Limb (tissue), 2 donors: ENCODE measurements at regions not wholly inside any gene's neighbourhood (a gene's known extent, or its start where the extent isn't known, plus 50 kb on each side); places are given as distances from the start of the nearest gene placed in this dataset.

Experiments
- DNase-seq, 2 donors: peaks; one replicate each; pipeline ENCODE4 v3.0.0-alpha.2; 2016; ENCODE audit errors: extremely low spot score in 2 of 2

DNA sequence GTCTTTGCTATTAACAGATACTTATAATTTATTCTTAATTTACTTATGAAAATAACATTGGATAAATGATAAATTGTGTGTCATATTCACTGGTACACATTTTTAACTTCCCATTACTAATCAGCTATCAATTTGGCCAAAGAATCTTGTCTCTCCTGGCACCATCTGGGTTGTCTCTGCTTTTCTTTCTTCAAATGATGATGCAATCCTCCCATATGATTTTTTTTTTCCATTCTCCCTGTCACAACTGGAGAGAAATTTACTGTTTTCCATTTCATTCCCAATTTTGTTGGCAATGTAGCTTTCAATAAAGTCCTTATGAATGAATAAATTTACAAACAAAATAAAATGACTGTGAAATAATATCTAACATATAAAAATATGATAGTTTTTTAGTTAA, 743.7 kb upstream of the EPHA6 start:
- DNase-seq: no peak

DNA sequence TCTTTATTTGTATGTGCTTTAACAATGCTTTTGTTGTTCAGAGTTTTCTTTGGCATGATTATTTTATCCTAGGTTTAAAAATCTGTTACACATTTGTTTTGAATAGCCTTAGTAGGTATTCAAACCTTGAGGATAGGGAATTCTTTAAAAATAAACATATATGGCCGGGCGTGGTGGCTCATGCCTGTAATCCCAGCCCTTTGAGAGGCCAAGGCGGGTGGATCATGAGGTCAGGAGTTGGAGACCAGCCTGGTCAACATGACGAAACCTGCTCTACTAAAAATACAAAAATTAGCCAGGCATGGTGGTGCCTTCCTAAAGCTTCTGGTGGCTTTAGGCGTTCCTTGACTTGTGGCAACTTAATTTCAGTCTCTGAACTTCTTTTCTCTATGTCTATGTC, 743.3 kb upstream of the EPHA6 start:
- no peak for DNase-seq

DNA sequence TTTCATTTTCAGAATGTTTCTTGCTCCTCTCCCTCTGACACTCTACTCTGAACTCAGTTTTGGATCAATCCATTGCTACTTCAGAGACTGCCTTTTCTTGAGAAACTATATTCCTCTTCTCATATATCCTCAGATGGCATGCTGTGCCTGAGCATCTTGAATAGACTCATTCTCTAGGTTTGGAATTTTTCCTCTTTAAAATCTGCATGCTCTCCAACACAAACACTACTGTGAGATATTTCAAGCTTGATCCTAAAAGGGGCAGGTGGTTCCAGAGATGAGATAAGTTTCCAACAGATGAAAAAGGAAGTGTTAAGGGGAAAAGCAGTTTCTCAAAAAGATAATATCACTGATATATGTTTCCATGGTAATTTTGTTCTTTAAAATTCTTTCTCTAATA, 742.2 kb upstream of the EPHA6 start:
- no peak for DNase-seq

DNA sequence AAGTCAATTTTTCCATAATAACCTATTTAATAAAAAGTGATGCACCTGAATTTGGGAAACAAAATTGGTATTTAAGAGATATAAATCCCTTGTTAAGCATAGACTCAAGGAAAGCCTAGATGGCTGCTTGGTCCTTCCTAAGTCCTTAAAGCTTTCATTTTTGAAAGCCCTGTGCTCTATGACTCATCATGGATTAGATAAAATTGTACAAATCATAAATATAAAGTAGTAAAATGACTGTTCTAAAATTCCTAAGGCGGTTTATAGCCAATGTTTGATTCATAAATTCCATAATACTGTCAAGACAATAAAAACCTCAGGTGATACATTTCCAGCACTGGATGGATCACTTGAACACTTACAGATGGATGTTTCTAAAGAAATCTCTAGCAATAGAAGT, 730.8 kb upstream of the EPHA6 start:
- DNase-seq: no peak

GRCh38 chr3:96086018-96086417, 728.4 kb upstream of the EPHA6 start:
- no peak for DNase-seq

GRCh38 chr3:96101006-96101560, 713.3 kb upstream of the EPHA6 start:
- DNase-seq: no peak

DNA sequence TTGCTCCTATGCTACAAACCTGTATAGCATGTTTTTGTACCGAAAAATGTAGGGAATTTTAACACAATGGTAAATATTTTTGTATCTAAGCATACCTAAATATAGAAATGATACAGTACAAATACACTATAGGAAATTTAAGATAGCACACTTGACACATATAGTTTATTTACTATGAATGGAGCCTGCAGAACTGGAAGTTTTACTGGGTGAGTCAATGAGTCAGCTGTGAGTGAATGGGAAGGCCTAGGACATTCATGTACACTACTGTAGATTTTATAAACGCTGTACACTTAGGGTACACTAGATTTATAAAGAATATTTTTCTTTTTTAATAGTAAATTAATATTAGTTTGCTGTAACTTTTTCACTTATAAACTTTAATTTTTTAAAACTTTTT, 707.7 kb upstream of the EPHA6 start:
- no peak for DNase-seq
